A673 (cell line): ENCODE measurements at regions not wholly inside any gene's neighbourhood (a gene's known extent, or its start where the extent isn't known, plus 50 kb on each side); places are given as distances from the start of the nearest gene placed in this dataset.

Experiments used
- CTCF ChIP-seq: fragments of 300-800, 200-600 bp; sonication (generic); conservative IDR thresholded peaks from 2 replicates; pipeline ENCODE4 v1.5.1; 2017; ENCODE audit warnings: low read depth, mild to moderate bottlenecking, antibody characterized with exemption, low read length, moderate library complexity, mixed read lengths
- EZH2 ChIP-seq: fragments of 200-600 bp; sonication (generic); IDR thresholded peaks from 2 replicates; pipeline ENCODE4 v1.6.1; 2017; ENCODE audit warnings: borderline replicate concordance, low read depth, mild to moderate bottlenecking, mixed read lengths, antibody characterized with exemption, low read length; ENCODE audit not compliant: poor library complexity, severe bottlenecking

GRCh38 chr12:77599782-77600467, 230.8 kb upstream of the NAV3 start:
- TF ChIP-seq CTCF = no peak
- no peak for TF ChIP-seq EZH2
